KMS-11 (cell line): ENCODE measurements at regions not wholly inside any gene's neighbourhood (a gene's known extent, or its start where the extent isn't known, plus 50 kb on each side); places are given as distances from the start of the nearest gene placed in this dataset.

Experiments used
- H2AFZ ChIP-seq: fragments of 200-600 bp; sonication (generic); 2 replicates; pipeline ENCODE4 v1.6.1; 2016; ENCODE audit warnings: antibody characterized with exemption, mixed run types, low read depth
- H3K27ac ChIP-seq: fragments of 200-600 bp; sonication (generic); 2 replicates; pipeline ENCODE4 v1.6.1; 2016; ENCODE audit warnings: mild to moderate bottlenecking, mixed run types
- H3K27me3 ChIP-seq: fragments of 200-600 bp; sonication (generic); 2 replicates; pipeline ENCODE4 v1.6.1; 2017; ENCODE audit warnings: mild to moderate bottlenecking, low read depth, mixed run types, moderate library complexity; ENCODE audit not compliant: insufficient read depth
- H3K36me3 ChIP-seq: fragments of 200-600 bp; sonication (generic); 2 replicates; pipeline ENCODE4 v1.6.1; 2017; ENCODE audit warnings: mild to moderate bottlenecking, mixed run types; ENCODE audit not compliant: insufficient read depth
- H3K4me1 ChIP-seq: fragments of 200-600 bp; sonication (generic); 2 replicates; pipeline ENCODE4 v1.6.1; 2016; ENCODE audit warnings: mild to moderate bottlenecking, low read depth, mixed run types; ENCODE audit not compliant: poor library complexity, severe bottlenecking
- H3K4me2 ChIP-seq: fragments of 200-600 bp; sonication (generic); 2 replicates; pipeline ENCODE4 v1.7.0; 2016; ENCODE audit warnings: mild to moderate bottlenecking, mixed run types
- H3K4me3 ChIP-seq: fragments of 200-600 bp; sonication (generic); IDR thresholded peaks from 2 replicates; pipeline ENCODE4 v1.6.1; 2017; ENCODE audit warnings: low read depth, low read length, mixed read lengths; ENCODE audit not compliant: insufficient read depth
- H3K79me2 ChIP-seq: fragments of 200-600 bp; sonication (generic); 2 replicates; pipeline ENCODE4 v1.6.1; 2016; ENCODE audit warnings: low read depth, mixed run types; ENCODE audit not compliant: insufficient read depth
- H3K9ac ChIP-seq: fragments of 200-600 bp; sonication (generic); 2 replicates; pipeline ENCODE4 v1.6.1; 2016; ENCODE audit warnings: mild to moderate bottlenecking, mixed run types
- H4K20me1 ChIP-seq: fragments of 200-600 bp; sonication (generic); 2 replicates; pipeline ENCODE4 v1.6.1; 2016; ENCODE audit warnings: mild to moderate bottlenecking, mixed run types; ENCODE audit not compliant: insufficient read depth
- CTCF ChIP-seq: fragments of 200-600 bp; sonication (generic); conservative IDR thresholded peaks from 2 replicates; pipeline ENCODE4 v1.6.1; 2017; ENCODE audit warnings: low read depth, mild to moderate bottlenecking, antibody characterized with exemption, low read length, moderate library complexity, mixed read lengths

DNA sequence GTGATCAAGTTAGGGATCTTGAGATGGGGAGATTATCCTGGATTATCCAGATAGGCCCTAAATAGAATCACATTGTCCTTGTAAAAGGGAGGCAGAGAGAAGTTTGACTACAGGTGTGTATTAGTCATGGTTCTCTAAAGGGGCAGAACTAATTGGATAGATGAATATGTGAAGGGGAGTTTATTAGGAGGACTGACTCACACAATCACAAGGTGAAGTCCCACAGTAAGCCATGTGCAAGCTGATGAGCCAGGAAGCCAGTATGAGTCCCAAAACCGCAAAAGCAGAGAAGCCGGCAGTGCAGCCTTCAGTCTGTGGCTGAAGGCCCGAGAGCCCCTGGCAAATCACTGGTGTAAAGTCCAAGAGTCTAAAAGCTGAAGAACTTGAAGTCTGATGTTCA is 275.8 kb downstream of the KCNS3 start:
- Histone ChIP-seq H3K4me1 (no peaks in the 10 kb centered on the region), H3K27ac (no peak overlapping the region), H3K36me3 (no peaks in the 10 kb centered on the region), H2AFZ (no peak overlapping the region), H3K9ac (no peak overlapping the region), H3K4me2 (no peak overlapping the region), H3K79me2 (no peaks in the 10 kb centered on the region), H4K20me1 (no peaks in the 10 kb centered on the region), H3K4me3 (no peak overlapping the region), H3K27me3 (no peaks in the 10 kb centered on the region)
- TF ChIP-seq CTCF = no peak

GRCh38 chr2:18153741-18154140 is 275.3 kb downstream of the KCNS3 start:
- H3K4me3 ChIP-seq = no peak overlapping the region
- no peak overlapping the region for H3K9ac ChIP-seq
- H3K4me1 ChIP-seq = no peaks in the 10 kb centered on the region
- H3K27me3 ChIP-seq = no peaks in the 10 kb centered on the region
- no peak overlapping the region for H3K4me2 ChIP-seq
- H3K79me2 ChIP-seq = no peaks in the 10 kb centered on the region
- H3K27ac ChIP-seq = no peak overlapping the region
- no peaks in the 10 kb centered on the region for H4K20me1 ChIP-seq
- TF ChIP-seq CTCF = no peak
- no peaks in the 10 kb centered on the region for H3K36me3 ChIP-seq
- no peak overlapping the region for H2AFZ ChIP-seq

GRCh38 chr2:18151237-18151636 is 272.8 kb downstream of the KCNS3 start:
- H3K27me3 ChIP-seq = no peaks in the 10 kb centered on the region
- no peaks in the 10 kb centered on the region for H4K20me1 ChIP-seq
- no peaks in the 10 kb centered on the region for H3K36me3 ChIP-seq
- H3K4me1 ChIP-seq = no peaks in the 10 kb centered on the region
- TF ChIP-seq CTCF = no peak
- no peaks in the 10 kb centered on the region for H3K79me2 ChIP-seq
- H3K27ac ChIP-seq = no peak overlapping the region
- H2AFZ ChIP-seq = no peak overlapping the region
- H3K4me3 ChIP-seq = no peak overlapping the region
- H3K4me2 ChIP-seq = no peak overlapping the region
- H3K9ac ChIP-seq = no peak overlapping the region

- peak; percentile 75 for TF ChIP-seq CTCF
- Histone ChIP-seq H3K27ac (no peak overlapping the region), H3K4me2 (no peak overlapping the region), H3K79me2 (no peaks in the 10 kb centered on the region), H3K4me3 (no peak overlapping the region), H3K4me1 (no peaks in the 10 kb centered on the region), H3K36me3 (no peaks in the 10 kb centered on the region), H3K27me3 (no peaks in the 10 kb centered on the region), H4K20me1 (no peaks in the 10 kb centered on the region), H2AFZ (no peak overlapping the region), H3K9ac (no peak overlapping the region)
These were observed 271.3 kb downstream of the KCNS3 start for GRCh38 chr2:18149660-18150246.
